ENCODE measurements at regions not wholly inside any gene's neighbourhood (a gene's known extent, or its start where the extent isn't known, plus 50 kb on each side); places are given as distances from the start of the nearest gene placed in this dataset.
A peak's percentile ranks its signal among the peaks of the same experiment; 100 is the strongest.

DNA sequence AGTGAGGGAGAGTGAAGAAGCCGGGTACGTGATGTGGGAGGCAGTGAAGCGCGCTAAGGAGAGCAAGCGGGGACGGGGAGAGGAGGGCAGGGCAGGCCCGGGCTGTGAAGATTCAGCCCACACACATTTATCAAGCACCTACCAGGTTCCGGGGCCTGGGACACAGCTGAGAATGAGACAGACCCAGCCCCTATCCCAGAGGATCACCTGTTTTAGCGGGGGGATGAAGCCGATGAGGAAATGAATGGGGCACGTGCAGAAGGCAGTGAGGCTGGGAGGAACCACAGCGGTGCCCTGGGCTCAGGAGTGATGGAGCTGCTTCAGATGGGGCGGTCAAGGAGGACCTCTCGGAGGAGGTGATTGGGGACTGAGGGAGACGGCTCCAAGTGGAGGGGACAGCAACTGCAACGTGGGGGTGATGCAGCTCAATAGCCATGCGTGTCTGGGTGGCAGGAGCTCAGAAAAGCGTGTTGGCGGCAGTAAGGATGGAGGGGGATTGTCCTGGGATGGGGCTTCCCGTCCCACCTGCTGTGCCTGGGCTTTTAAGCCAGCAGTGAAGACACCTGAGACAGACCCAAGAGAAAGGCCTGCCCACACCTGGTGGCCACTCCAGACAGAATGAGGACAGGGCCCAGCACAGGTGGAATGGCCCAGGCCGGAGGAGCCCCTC lies 77.5 kb upstream of the UNC5A start:
- H3K4me3 ChIP-seq (ENCODE audit: low read length), result no peak overlapping the region
- peaks cover 0 to 24% of the 10 kb centered on the region in 2 experiments for H3K9me3 ChIP-seq (ENCODE audit: control insufficient read depth in 1 of 2, insufficient read depth in 1 of 2, low read length in 2 of 2)
- ChIA-PET CTCF (no interaction called here), POLR2A (no interaction called here)
- intact Hi-C loops (cut with DNase I, micrococcal nuclease), result no loop called here
- no peaks in the 10 kb centered on the region for H3K4me1 ChIP-seq (ENCODE audit: insufficient read depth, low read length)
- H3K27me3 ChIP-seq (ENCODE audit: control insufficient read depth in 1 of 2, insufficient read depth in 2 of 2, low read length in 2 of 2), result peaks cover 6 to 11% of the 10 kb centered on the region in 2 experiments
- Mint-ChIP-seq H3K27me3 (peaks cover 58% of the 10 kb centered on the region), H3K4me3 (no peak overlapping the region), H3K27ac (no peak overlapping the region), H3K4me1 (ENCODE audit: low read depth) (no peaks in the 10 kb centered on the region), H3K9me3 (no peaks in the 10 kb centered on the region), H3K36me3 (ENCODE audit: low read depth) (no peaks in the 10 kb centered on the region)
- H3K27ac ChIP-seq (ENCODE audit: low read depth in 1 of 2, low read length in 2 of 2), result no peak overlapping the region
- peak in 1 of 14 experiments; percentile 28 for DNase-seq
- H3K36me3 ChIP-seq (ENCODE audit: insufficient read depth, low read length), result no peaks in the 10 kb centered on the region
- TF ChIP-seq, protein P1, sequence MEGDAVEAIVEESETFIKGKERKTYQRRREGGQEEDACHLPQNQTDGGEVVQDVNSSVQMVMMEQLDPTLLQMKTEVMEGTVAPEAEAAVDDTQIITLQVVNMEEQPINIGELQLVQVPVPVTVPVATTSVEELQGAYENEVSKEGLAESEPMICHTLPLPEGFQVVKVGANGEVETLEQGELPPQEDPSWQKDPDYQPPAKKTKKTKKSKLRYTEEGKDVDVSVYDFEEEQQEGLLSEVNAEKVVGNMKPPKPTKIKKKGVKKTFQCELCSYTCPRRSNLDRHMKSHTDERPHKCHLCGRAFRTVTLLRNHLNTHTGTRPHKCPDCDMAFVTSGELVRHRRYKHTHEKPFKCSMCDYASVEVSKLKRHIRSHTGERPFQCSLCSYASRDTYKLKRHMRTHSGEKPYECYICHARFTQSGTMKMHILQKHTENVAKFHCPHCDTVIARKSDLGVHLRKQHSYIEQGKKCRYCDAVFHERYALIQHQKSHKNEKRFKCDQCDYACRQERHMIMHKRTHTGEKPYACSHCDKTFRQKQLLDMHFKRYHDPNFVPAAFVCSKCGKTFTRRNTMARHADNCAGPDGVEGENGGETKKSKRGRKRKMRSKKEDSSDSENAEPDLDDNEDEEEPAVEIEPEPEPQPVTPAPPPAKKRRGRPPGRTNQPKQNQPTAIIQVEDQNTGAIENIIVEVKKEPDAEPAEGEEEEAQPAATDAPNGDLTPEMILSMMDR (IDR thresholded peaks at IDR 0.05), result no peak
- ATAC-seq (ENCODE audit: poor library complexity), result no peak

GRCh38 chr5:176733406-176734262 lies 76.7 kb upstream of the UNC5A start:
- H3K36me3 ChIP-seq (ENCODE audit: insufficient read depth, low read length), result no peaks in the 10 kb centered on the region
- ChIA-PET POLR2A (no interaction called here), CTCF (no interaction called here)
- DNase-seq (peak in 1 of 14 experiments; percentile 8), ATAC-seq (ENCODE audit: poor library complexity) (no peak)
- Mint-ChIP-seq H3K4me3 (no peak overlapping the region), H3K27me3 (peaks cover 63% of the 10 kb centered on the region), H3K27ac (no peak overlapping the region), H3K36me3 (ENCODE audit: low read depth) (no peaks in the 10 kb centered on the region), H3K4me1 (ENCODE audit: low read depth) (no peaks in the 10 kb centered on the region), H3K9me3 (no peaks in the 10 kb centered on the region)
- no peak overlapping the region for H3K4me3 ChIP-seq (ENCODE audit: low read length)
- H3K27me3 ChIP-seq (ENCODE audit: control insufficient read depth in 1 of 2, insufficient read depth in 2 of 2, low read length in 2 of 2), result peaks cover 6 to 14% of the 10 kb centered on the region in 2 experiments
- TF ChIP-seq, protein P1 (IDR thresholded peaks at IDR 0.05), result no peak
- H3K4me1 ChIP-seq (ENCODE audit: insufficient read depth, low read length), result no peaks in the 10 kb centered on the region
- intact Hi-C loops (cut with DNase I, micrococcal nuclease), result no loop called here
- H3K9me3 ChIP-seq (ENCODE audit: control insufficient read depth in 1 of 2, insufficient read depth in 1 of 2, low read length in 2 of 2), result peaks cover 0 to 24% of the 10 kb centered on the region in 2 experiments
- no peak overlapping the region for H3K27ac ChIP-seq (ENCODE audit: low read depth in 1 of 2, low read length in 2 of 2)

- intact Hi-C loops (cut with DNase I, micrococcal nuclease), result no loop called here
- ATAC-seq (ENCODE audit: poor library complexity), result no peak
- Histone ChIP-seq H3K36me3 (ENCODE audit: insufficient read depth, low read length) (no peaks in the 10 kb centered on the region), H3K9me3 (ENCODE audit: control insufficient read depth in 1 of 2, insufficient read depth in 1 of 2, low read length in 2 of 2) (peaks cover 0 to 24% of the 10 kb centered on the region in 2 experiments), H3K27ac (ENCODE audit: low read depth in 1 of 2, low read length in 2 of 2) (no peak overlapping the region), H3K27me3 (ENCODE audit: control insufficient read depth in 1 of 2, insufficient read depth in 2 of 2, low read length in 2 of 2) (peaks cover 10 to 25% of the 10 kb centered on the region in 2 experiments), H3K4me3 (ENCODE audit: low read length) (no peak overlapping the region), H3K4me1 (ENCODE audit: insufficient read depth, low read length) (no peaks in the 10 kb centered on the region)
- CTCF ChIA-PET, result no interaction called here
- Mint-ChIP-seq H3K9me3 (no peaks in the 10 kb centered on the region), H3K4me3 (no peak overlapping the region), H3K27me3 (peaks cover 66% of the 10 kb centered on the region), H3K4me1 (ENCODE audit: low read depth) (no peaks in the 10 kb centered on the region), H3K27ac (no peak overlapping the region), H3K36me3 (ENCODE audit: low read depth) (no peaks in the 10 kb centered on the region)
- DNase-seq, result peak in 1 of 14 experiments; percentile 7
- POLR2A ChIA-PET, result no interaction called here
- TF ChIP-seq, protein P1 (IDR thresholded peaks at IDR 0.05), result no peak
These were observed 75.5 kb upstream of the UNC5A start for GRCh38 chr5:176734756-176735342.
